GM23248 (cell line): ENCODE measurements at regions not wholly inside any gene's neighbourhood (a gene's known extent, or its start where the extent isn't known, plus 50 kb on each side); places are given as distances from the start of the nearest gene placed in this dataset.

ENCODE experiments used
- DNase-seq: peaks from one replicate; pipeline ENCODE4 v3.0.0-alpha.2; 2015
- H2AFZ ChIP-seq: fragments of 200-600 bp; sonication (generic); 2 replicates; pipeline ENCODE4 v1.6.1; 2016; ENCODE audit warnings: antibody characterized with exemption
- H3F3A ChIP-seq: fragments of 200-600 bp; sonication (generic); 2 replicates; pipeline ENCODE4 v1.6.1; 2016; ENCODE audit warnings: mild to moderate bottlenecking, antibody characterized with exemption, mixed run types; ENCODE audit not compliant: insufficient read depth
- H3K27ac ChIP-seq: fragments of 200-600 bp; sonication (generic); 2 replicates; pipeline ENCODE4 v1.5.1; 2016; ENCODE audit warnings: mild to moderate bottlenecking
- H3K27me3 ChIP-seq: fragments of 200-600 bp; sonication (generic); replicated peaks from 2 replicates; pipeline ENCODE4 v1.6.1; 2016; ENCODE audit warnings: mild to moderate bottlenecking; ENCODE audit not compliant: insufficient read depth
- H3K36me3 ChIP-seq: fragments of 200-600 bp; sonication (generic); 2 replicates; pipeline ENCODE4 v1.6.1; 2016; ENCODE audit warnings: low read depth, mild to moderate bottlenecking
- H3K4me1 ChIP-seq: fragments of 200-600 bp; sonication (generic); 2 replicates; pipeline ENCODE4 v1.6.1; 2016; ENCODE audit warnings: mild to moderate bottlenecking; ENCODE audit not compliant: insufficient read depth
- H3K4me2 ChIP-seq: fragments of 200-600 bp; sonication (generic); one replicate; pipeline ENCODE4 v1.6.1; 2016; ENCODE audit warnings: mild to moderate bottlenecking; ENCODE audit not compliant: unreplicated experiment
- H3K4me3 ChIP-seq: fragments of 200-600 bp; sonication (generic); 2 replicates; pipeline ENCODE4 v1.5.1; 2016; ENCODE audit warnings: mild to moderate bottlenecking
- H3K79me2 ChIP-seq: fragments of 200-600 bp; sonication (generic); 2 replicates; pipeline ENCODE4 v1.6.1; 2016; ENCODE audit warnings: mild to moderate bottlenecking; ENCODE audit not compliant: insufficient read depth
- H3K9ac ChIP-seq: fragments of 200-600 bp; sonication (generic); 2 replicates; pipeline ENCODE4 v1.6.1; 2016; ENCODE audit warnings: mild to moderate bottlenecking
- H3K9me2 ChIP-seq: fragments of 200-600 bp; sonication (generic); 2 replicates; pipeline ENCODE4 v1.6.1; 2016; ENCODE audit warnings: mixed run types, mild to moderate bottlenecking, moderate library complexity; ENCODE audit not compliant: insufficient read depth
- H3K9me3 ChIP-seq: fragments of 200-600 bp; sonication (generic); one replicate; pipeline ENCODE4 v1.6.1; 2017; ENCODE audit warnings: low read depth
- H4K20me1 ChIP-seq: fragments of 200-600 bp; sonication (generic); 2 replicates; pipeline ENCODE4 v1.6.0; 2016; ENCODE audit not compliant: insufficient read depth
- EZH2 ChIP-seq: fragments of 200-600 bp; sonication (generic); IDR thresholded peaks from 2 replicates; pipeline ENCODE4 v1.6.1; 2018; ENCODE audit warnings: antibody characterized with exemption, mild to moderate bottlenecking; ENCODE audit not compliant: insufficient read depth, poor library complexity, severe bottlenecking
- EZH2phosphoT487 ChIP-seq: fragments of 200-600 bp; sonication (generic); IDR thresholded peaks from 2 replicates; pipeline ENCODE4 v1.6.1; 2018; ENCODE audit warnings: antibody characterized with exemption, moderate library complexity, mild to moderate bottlenecking, low read depth; ENCODE audit not compliant: insufficient read depth
- WGBS, 2 experiments: methylation state at CpG; one replicate each; pipeline ENCODE4 v1.1.6; 2015 to 2017; ENCODE audit warnings: low lambda C conversion rate in 2 of 2, low coverage in 1 of 2; ENCODE audit errors: missing lambda C conversion rate in 2 of 2; 5-methylcytosine and 5-hydroxymethylcytosine counted together
- in situ Hi-C: fragments of 300-500 bp; cut with MboI; formaldehyde crosslinking; loops from 2 replicates; pipeline ENCODE4 v1.15.0; 2020

DNA sequence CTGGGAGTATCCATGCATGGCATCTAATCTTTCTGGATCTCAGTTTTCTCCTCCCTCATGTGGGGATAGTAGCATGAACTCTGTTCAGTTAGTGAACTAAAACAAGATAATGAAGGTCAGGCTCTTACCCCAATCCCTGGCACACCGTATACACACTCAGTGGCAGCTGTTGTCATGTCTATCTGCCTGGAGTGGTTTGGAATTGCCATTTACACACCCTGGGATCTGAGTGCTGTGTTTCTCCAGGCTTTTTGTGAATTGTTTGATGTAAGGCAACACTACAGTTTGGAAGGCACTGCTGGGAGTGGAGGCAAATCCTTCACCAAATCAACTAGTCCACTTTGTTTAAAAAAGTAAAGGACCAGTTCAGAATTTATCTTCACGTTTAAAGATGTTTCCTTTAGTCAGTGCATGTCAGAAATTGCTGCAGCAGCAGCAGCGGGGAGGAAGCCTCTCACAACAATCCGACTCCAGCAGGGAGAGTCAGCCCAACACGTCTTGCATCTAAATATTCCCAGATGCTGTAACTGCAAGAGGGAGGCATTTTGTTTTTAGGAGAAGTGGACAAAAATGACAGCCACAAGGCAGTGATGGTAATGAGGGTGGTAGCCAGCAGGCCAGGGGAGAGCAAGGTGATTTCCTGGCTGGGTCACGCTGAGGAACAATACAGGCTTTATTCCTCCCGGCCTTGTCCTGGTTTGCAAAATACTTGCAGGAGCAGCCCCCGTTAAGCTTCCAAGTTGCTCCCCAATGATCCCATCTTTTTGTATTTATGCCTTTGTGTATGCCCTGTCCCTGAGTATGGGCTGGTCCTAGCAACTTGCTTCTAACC is 128.5 kb upstream of the LRIG1 start:
- H3K79me2 ChIP-seq = no peaks in the 10 kb centered on the region
- TF ChIP-seq EZH2 = no peak
- TF ChIP-seq EZH2phosphoT487 = no peak
- H3K9me3 ChIP-seq = no peaks in the 10 kb centered on the region
- H3K27ac ChIP-seq = no peak overlapping the region
- DNase-seq = no peak
- no peaks in the 10 kb centered on the region; the same call in 1 of the 2 replicates for H3K27me3 ChIP-seq
- H3K36me3 ChIP-seq = no peaks in the 10 kb centered on the region
- in situ Hi-C loops = no loop called here
- no peak overlapping the region for H3K4me2 ChIP-seq
- H3K4me3 ChIP-seq = no peak overlapping the region
- no peaks in the 10 kb centered on the region for H4K20me1 ChIP-seq
- no peak overlapping the region for H2AFZ ChIP-seq
- no peaks in the 10 kb centered on the region for H3K4me1 ChIP-seq
- H3K9ac ChIP-seq = no peak overlapping the region
- H3K9me2 ChIP-seq = no peaks in the 10 kb centered on the region
- no peaks in the 10 kb centered on the region for H3F3A ChIP-seq
- 38 to 46% methylated on average over 8 of the region's 8 CpGs for WGBS, 2 experiments

DNA sequence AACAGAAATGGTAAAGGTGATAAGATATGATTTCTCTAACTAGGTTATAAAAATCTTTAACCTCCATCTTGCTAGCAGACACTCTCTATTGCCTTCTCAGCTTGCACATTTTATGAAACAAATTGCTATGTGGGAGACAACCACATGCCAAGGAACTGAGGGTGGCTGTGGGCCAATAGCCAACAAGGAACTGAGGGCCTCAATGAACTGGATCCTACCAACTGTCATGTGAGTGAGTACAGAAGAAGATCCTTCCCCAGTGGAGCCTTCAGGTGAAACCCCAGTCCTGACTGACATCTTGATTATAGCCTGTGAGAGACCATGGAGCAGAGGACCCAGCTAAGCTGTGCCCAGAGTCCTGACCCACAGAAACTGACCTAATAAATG is 129.2 kb upstream of the LRIG1 start:
- Histone ChIP-seq H3K9me2 (no peaks in the 10 kb centered on the region), H3K36me3 (no peaks in the 10 kb centered on the region), H3F3A (no peaks in the 10 kb centered on the region), H3K79me2 (no peaks in the 10 kb centered on the region), H3K9me3 (no peaks in the 10 kb centered on the region), H3K4me3 (no peak overlapping the region), H2AFZ (no peak overlapping the region), H3K4me2 (no peak overlapping the region), H3K9ac (no peak overlapping the region), H3K27me3 (no peaks in the 10 kb centered on the region; the same call in 1 of the 2 replicates), H3K27ac (no peak overlapping the region), H4K20me1 (no peaks in the 10 kb centered on the region), H3K4me1 (no peaks in the 10 kb centered on the region)
- DNase-seq = no peak
- no peak for TF ChIP-seq EZH2
- in situ Hi-C loops = no loop called here

DNA sequence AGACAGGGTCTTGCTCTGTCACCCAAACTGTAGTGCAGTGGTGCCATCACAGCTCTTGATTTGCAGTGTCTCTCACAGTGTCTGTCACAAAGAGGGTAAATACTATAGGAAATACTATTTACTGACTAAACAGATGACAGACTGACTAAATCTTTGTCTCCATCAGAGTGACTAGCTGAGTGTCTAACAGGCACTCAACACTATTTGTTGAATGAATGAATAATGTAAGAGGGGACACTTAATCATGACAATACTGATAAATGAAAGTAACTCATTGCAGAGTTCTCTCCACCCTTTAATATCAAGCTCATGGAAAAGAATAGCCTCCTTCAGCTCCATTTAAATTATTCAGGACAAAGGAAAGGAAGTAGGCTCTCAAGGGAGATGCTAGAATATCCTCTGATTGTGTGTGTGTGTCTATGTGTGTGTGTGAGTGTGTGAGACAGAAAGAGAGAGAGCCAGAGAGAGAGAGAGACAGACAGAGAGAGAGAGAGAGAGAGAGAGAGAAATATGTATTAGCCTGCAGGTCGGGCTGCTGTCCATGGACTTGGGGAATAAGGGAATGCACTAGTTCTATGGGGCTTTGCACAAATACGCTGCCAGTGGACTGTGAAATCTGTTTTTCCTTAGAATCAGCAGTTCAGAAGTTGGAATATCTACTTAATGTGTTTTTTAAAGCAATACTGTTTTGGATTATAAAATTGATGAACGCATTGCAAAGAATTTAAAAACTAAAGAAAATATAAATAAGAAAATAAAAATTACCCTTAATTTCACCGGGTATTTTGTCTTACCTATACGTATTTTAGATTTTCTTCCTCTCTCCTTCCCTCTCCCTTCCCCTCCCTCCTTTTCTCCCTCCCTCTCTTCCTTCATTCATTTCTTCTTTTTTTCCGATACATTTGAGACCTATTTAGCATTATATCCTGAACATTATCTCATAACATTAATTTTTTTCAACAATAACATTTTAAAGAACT is 132.9 kb upstream of the LRIG1 start:
- Histone ChIP-seq H3F3A (no peaks in the 10 kb centered on the region), H3K9me2 (no peaks in the 10 kb centered on the region), H3K27me3 (no peaks in the 10 kb centered on the region; the same call in 1 of the 2 replicates), H2AFZ (no peak overlapping the region), H3K4me3 (no peak overlapping the region), H3K79me2 (no peaks in the 10 kb centered on the region), H3K9me3 (no peaks in the 10 kb centered on the region), H3K36me3 (no peaks in the 10 kb centered on the region), H3K4me2 (no peak overlapping the region), H3K4me1 (no peaks in the 10 kb centered on the region), H3K9ac (no peak overlapping the region), H4K20me1 (no peaks in the 10 kb centered on the region), H3K27ac (no peak overlapping the region)
- TF ChIP-seq EZH2 (no peak), EZH2phosphoT487 (no peak)
- in situ Hi-C loops = no loop called here
- DNase-seq = no peak
- WGBS, 2 experiments = 23 to 25% methylated on average over 6 of the region's 6 CpGs

DNA sequence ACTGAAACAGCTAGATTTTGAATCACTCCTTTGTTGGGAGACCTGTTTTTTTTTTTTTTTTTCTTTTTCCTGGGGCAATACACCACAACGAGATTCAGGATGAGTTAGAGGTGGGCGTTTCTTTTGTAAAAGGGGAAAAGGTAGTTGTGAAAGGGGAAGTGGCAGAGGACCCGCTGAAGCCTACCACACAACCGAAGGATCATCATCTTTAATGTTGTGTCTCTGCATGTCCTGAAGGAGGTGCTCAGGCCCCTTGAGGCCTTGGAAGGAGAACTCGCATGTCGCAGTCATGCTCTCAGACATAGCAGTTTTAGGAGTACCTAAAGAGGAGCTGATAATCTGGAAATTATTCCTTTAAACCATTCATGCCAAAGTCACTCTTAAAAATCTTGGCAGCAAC is 137.9 kb upstream of the LRIG1 start:
- Histone ChIP-seq H3K27me3 (no peaks in the 10 kb centered on the region), H2AFZ (no peak overlapping the region), H3K9me2 (no peaks in the 10 kb centered on the region), H3K36me3 (no peaks in the 10 kb centered on the region), H3F3A (no peaks in the 10 kb centered on the region), H3K9me3 (no peaks in the 10 kb centered on the region), H3K9ac (no peak overlapping the region), H3K4me3 (no peak overlapping the region), H3K27ac (no peak overlapping the region), H3K79me2 (no peaks in the 10 kb centered on the region), H4K20me1 (no peaks in the 10 kb centered on the region), H3K4me1 (no peaks in the 10 kb centered on the region), H3K4me2 (no peak overlapping the region)
- TF ChIP-seq EZH2 (no peak), EZH2phosphoT487 (no peak)
- WGBS, 2 experiments = 23% methylated on average over 6 of the region's 6 CpGs
- no peak for DNase-seq
- in situ Hi-C loops = no loop called here
